ENCODE measurements at regions not wholly inside any gene's neighbourhood (a gene's known extent, or its start where the extent isn't known, plus 50 kb on each side); places are given as distances from the start of the nearest gene placed in this dataset.
A peak's percentile ranks its signal among the peaks of the same experiment; 100 is the strongest.

DNA sequence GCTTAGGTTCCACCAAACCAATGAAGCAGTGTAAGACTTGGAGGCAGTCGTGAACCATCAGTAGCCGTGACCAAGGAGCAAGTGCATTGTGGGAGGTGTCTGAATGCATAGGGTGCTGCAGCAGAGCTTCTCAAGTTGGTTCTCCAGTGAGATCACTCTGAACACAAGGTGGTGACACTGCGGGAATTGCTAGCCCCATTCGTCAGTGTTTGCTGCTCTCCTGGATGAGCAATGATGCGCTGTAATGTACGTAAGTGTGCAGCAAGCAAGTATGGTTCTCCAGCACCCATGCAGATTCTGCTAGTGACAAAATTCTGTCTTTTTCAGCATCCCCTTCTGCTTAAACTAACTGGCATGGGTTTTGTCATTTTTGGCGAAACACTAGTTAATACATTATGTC is 97.6 kb upstream of the HTR2A start:
- no peak overlapping the region for H3K4me3 ChIP-seq (ENCODE audit: low read length)
- TF ChIP-seq, protein P1, sequence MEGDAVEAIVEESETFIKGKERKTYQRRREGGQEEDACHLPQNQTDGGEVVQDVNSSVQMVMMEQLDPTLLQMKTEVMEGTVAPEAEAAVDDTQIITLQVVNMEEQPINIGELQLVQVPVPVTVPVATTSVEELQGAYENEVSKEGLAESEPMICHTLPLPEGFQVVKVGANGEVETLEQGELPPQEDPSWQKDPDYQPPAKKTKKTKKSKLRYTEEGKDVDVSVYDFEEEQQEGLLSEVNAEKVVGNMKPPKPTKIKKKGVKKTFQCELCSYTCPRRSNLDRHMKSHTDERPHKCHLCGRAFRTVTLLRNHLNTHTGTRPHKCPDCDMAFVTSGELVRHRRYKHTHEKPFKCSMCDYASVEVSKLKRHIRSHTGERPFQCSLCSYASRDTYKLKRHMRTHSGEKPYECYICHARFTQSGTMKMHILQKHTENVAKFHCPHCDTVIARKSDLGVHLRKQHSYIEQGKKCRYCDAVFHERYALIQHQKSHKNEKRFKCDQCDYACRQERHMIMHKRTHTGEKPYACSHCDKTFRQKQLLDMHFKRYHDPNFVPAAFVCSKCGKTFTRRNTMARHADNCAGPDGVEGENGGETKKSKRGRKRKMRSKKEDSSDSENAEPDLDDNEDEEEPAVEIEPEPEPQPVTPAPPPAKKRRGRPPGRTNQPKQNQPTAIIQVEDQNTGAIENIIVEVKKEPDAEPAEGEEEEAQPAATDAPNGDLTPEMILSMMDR (IDR thresholded peaks at IDR 0.05; ENCODE audit: insufficient read depth, low read depth, low read length, missing control alignments): no peak
- DNase-seq (ENCODE audit: low read depth): no peak

DNA sequence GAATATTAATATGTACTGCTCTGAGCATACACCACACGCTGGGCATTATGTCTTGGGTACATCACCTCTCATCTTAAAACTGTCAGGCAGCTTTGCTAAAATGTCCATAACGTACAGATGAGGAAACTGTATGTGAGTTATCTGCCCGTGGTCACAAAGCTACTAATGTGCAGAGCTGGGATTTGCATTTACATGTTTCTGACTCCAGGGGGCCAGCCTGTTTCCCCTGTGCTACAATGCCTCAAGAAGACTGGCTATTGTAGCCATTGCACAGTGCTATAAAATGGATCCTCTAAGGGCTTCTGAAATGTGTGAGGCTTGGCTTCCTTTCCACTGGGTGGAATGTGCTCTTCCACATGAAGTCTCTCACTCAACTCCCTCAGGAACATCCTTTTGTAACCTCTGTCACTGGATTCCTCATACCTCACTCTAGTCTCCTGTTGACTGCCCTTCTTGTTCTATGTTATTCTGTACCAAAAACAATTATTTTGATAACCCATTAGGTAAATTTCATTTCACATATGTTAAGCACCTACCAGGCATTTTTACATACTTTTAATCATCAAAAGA is 95.6 kb upstream of the HTR2A start:
- peak; percentile 46 for DNase-seq (ENCODE audit: low read depth)
- TF ChIP-seq, protein P1 (IDR thresholded peaks at IDR 0.05; ENCODE audit: insufficient read depth, low read depth, low read length, missing control alignments): peak; percentile 43
- H3K4me3 ChIP-seq (ENCODE audit: low read length): no peak overlapping the region

DNA sequence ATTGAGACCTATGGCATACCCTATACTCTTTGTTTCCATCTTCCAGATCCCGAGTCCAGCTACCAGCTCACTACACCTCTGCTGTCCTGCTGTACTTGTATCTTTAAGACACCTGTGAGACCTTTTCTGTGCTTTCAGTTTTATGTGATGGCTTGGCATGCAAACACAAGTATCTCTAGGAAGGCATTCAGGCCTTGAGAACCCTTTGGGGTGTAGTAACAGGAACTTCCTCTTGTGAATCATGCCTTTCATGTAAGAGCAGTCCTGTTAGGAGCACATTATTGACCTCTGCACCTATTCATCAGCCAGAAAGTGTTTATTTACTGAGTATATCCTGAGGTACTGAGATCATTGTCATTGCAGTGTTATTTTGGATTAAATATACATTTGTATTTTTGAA is 87.0 kb upstream of the HTR2A start:
- TF ChIP-seq, protein P1 (IDR thresholded peaks at IDR 0.05; ENCODE audit: insufficient read depth, low read depth, low read length, missing control alignments): no peak
- peak; percentile 90 for DNase-seq (ENCODE audit: low read depth)
- H3K4me3 ChIP-seq (ENCODE audit: low read length): no peak overlapping the region

DNA sequence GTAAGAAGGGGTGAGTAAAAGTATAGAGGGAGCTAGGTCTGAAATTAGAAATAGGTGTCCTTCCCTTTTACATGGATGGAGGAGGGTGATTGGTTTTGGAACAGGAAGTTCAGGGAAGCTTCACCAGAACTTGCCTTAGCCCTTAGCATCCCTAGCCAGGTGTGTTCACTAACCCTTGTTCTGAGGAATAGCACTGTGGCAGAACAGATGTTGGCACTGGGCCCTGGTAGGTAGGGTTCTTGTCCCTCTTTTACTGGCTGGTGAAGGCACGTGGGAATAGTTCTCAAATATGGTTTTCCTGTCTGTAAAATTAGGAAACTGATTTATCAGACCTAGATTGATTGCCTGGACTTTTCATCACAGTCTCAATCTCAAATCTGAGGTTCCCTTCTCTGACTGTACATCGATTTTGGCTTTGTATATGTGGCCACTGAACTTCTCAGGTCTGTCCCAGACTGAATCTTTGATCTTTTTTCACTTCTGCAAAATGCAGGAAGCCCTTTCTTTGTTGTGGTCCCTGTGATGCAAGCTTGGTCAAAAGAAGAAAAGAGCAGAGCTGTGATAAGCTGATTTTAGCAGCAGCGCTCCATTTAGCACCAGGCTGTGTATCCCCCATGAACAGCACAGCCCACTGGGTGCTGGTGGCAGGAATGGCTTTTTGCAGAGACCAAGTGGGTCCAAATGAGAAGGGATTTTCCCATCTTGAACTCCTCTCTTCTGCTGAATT is 86.2 kb upstream of the HTR2A start:
- DNase-seq (ENCODE audit: low read depth): no peak
- TF ChIP-seq, protein P1 (IDR thresholded peaks at IDR 0.05; ENCODE audit: insufficient read depth, low read depth, low read length, missing control alignments): no peak
- no peak overlapping the region for H3K4me3 ChIP-seq (ENCODE audit: low read length)

DNA sequence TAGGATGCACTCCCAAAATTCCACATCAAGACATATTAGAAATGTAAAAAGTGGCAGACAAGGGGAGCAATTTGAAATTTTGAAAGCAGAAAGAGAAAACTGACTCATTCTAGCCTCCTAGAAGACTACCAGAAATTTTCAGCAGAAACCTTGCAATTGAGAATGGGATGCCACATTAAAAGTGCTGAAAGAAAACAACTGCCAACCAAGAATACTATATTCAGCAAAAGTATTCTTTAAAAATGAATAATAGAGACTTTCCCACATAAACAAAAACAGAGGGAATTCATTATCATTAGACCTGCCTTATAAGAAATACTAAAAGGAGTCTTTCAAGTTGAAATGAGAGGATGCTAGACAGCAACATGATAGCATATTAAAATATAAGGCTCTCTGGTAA is 78.3 kb upstream of the HTR2A start:
- no peak overlapping the region for H3K4me3 ChIP-seq (ENCODE audit: low read length)
- no peak for DNase-seq (ENCODE audit: low read depth)
- TF ChIP-seq, protein P1 (IDR thresholded peaks at IDR 0.05; ENCODE audit: insufficient read depth, low read depth, low read length, missing control alignments): no peak

DNA sequence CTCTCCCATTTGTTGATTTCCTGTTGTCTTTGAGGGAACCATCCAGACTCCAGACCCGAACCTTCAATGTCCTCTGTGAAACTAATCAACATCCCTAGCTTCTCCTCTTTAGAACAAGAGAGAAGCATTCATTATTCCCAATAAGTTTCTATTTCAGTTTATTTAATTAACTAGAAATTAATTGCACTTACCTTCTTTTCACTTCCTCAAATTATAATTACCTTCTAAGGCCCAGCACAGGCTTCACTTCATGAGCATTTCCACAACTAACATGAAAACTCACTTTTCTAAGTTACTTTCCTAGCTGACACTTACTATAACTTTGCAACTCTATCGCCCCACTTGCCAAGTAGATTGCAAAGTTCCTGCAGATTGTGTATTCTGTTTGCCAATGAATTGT is 71.6 kb upstream of the HTR2A start:
- DNase-seq (ENCODE audit: low read depth): no peak
- TF ChIP-seq, protein P1 (IDR thresholded peaks at IDR 0.05; ENCODE audit: insufficient read depth, low read depth, low read length, missing control alignments): no peak
- no peak overlapping the region for H3K4me3 ChIP-seq (ENCODE audit: low read length)
